HG02884 (cell line): ENCODE measurements at regions not wholly inside any gene's neighbourhood (a gene's known extent, or its start where the extent isn't known, plus 50 kb on each side); places are given as distances from the start of the nearest gene placed in this dataset.
A peak's percentile ranks its signal among the peaks of the same experiment; 100 is the strongest.
"Not testable (repeated sequence)": the region's sequence is repeated elsewhere in the genome, so short reads cannot be mapped to it uniquely, and the experiment has no call there.

ENCODE experiments used
- ATAC-seq: cut with Tn5 transposase; IDR thresholded peaks from one replicate; pipeline ENCODE4 v1.9.1; 2021; ENCODE audit warnings: mild to moderate bottlenecking, moderate library complexity; ENCODE audit not compliant: unreplicated experiment

GRCh38 chr6:139536751-139537617 lies 162.5 kb upstream of the CITED2 start:
- ATAC-seq, result no peak

GRCh38 chr6:139534472-139535115 lies 160.1 kb upstream of the CITED2 start:
- ATAC-seq, result peak; percentile 51

- ATAC-seq, result no peak
Measured at GRCh38 chr6:139533573-139534471, 159.4 kb upstream of the CITED2 start.

GRCh38 chr6:139533171-139533570 lies 158.7 kb upstream of the CITED2 start:
- no peak for ATAC-seq

GRCh38 chr6:139531148-139532115 lies 157.0 kb upstream of the CITED2 start:
- ATAC-seq, result no peak

GRCh38 chr6:139530561-139530960 lies 156.1 kb upstream of the CITED2 start:
- ATAC-seq, result no peak

GRCh38 chr6:139529420-139529819 lies 155.0 kb upstream of the CITED2 start:
- ATAC-seq, result no peak

- no peak for ATAC-seq
Measured at GRCh38 chr6:139528471-139528870, 154.0 kb upstream of the CITED2 start.

- no peak for ATAC-seq
Measured at GRCh38 chr6:139525415-139525814, 151.0 kb upstream of the CITED2 start.

- ATAC-seq, result no peak
Measured at GRCh38 chr6:139523986-139524385, 149.5 kb upstream of the CITED2 start.

GRCh38 chr6:139522511-139523220 lies 148.2 kb upstream of the CITED2 start:
- no peak for ATAC-seq

- no peak for ATAC-seq
Measured at GRCh38 chr6:139521338-139521737, 146.9 kb upstream of the CITED2 start.

- ATAC-seq, result no peak
Measured at GRCh38 chr6:139520321-139520768, 145.9 kb upstream of the CITED2 start.

- ATAC-seq, result no peak
Measured at GRCh38 chr6:139519571-139520031, 145.2 kb upstream of the CITED2 start.

- ATAC-seq, result no peak
Measured at GRCh38 chr6:139519097-139519496, 144.6 kb upstream of the CITED2 start.

GRCh38 chr6:139518556-139519091 lies 144.2 kb upstream of the CITED2 start:
- ATAC-seq, result no peak

- ATAC-seq, result not testable (repeated sequence)
Measured at GRCh38 chr6:139517998-139518555, 143.6 kb upstream of the CITED2 start.

GRCh38 chr6:139515511-139515910 lies 141.1 kb upstream of the CITED2 start:
- peak; percentile 80 for ATAC-seq

GRCh38 chr6:139514819-139515218 lies 140.4 kb upstream of the CITED2 start:
- ATAC-seq, result no peak
